HEK293T (cell line): ENCODE measurements at regions not wholly inside any gene's neighbourhood (a gene's known extent, or its start where the extent isn't known, plus 50 kb on each side); places are given as distances from the start of the nearest gene placed in this dataset.

Experiments used
- CTBP1 ChIP-seq: fragments of 450-650 bp; IDR thresholded peaks from 2 replicates; pipeline ENCODE4 v1.6.1; 2016; ENCODE audit warnings: borderline replicate concordance
- FOXK2 ChIP-seq: fragments of 450-650 bp; IDR thresholded peaks from 2 replicates; pipeline ENCODE4 v1.6.1; 2016; ENCODE audit warnings: mild to moderate bottlenecking
- FOXM1 ChIP-seq: fragments of 450-650 bp; IDR thresholded peaks from 2 replicates; pipeline ENCODE4 v1.6.1; 2017; ENCODE audit warnings: mild to moderate bottlenecking, borderline replicate concordance
- HDGF ChIP-seq: fragments of 450-650 bp; IDR thresholded peaks from 2 replicates; pipeline ENCODE4 v1.6.1; 2017; ENCODE audit warnings: antibody characterized with exemption, borderline replicate concordance
- NFRKB ChIP-seq: fragments of 450-650 bp; IDR thresholded peaks from 2 replicates; pipeline ENCODE4 v1.6.1; 2016; ENCODE audit warnings: mild to moderate bottlenecking, moderate library complexity
- SP1 ChIP-seq: fragments of 450-650 bp; IDR thresholded peaks from 2 replicates; pipeline ENCODE4 v1.6.1; 2017
- TARDBP ChIP-seq: fragments of 450-650 bp; IDR thresholded peaks from 2 replicates; pipeline ENCODE4 v1.6.1; 2016

GRCh38 chr13:30031488-30031887, 181.1 kb upstream of the UBL3 start:
- TF ChIP-seq NFRKB: no peak
- no peak for TF ChIP-seq SP1
- TF ChIP-seq FOXK2: no peak
- no peak for TF ChIP-seq FOXM1
- no peak for TF ChIP-seq HDGF
- no peak for TF ChIP-seq CTBP1
- TF ChIP-seq TARDBP: no peak
